ENCODE measurements at regions not wholly inside any gene's neighbourhood (a gene's known extent, or its start where the extent isn't known, plus 50 kb on each side); places are given as distances from the start of the nearest gene placed in this dataset.
"Not testable (repeated sequence)": the region's sequence is repeated elsewhere in the genome, so short reads cannot be mapped to it uniquely, and the experiment has no call there.

- no peak for DNase-seq (ENCODE audit: low read depth in 2 of 2)
These were observed 247.3 kb downstream of the S1PR1 start for GRCh38 chr1:101483982-101484688.

GRCh38 chr1:101484689-101485338, 248.0 kb downstream of the S1PR1 start:
- DNase-seq (ENCODE audit: low read depth in 2 of 2), result no peak

DNA sequence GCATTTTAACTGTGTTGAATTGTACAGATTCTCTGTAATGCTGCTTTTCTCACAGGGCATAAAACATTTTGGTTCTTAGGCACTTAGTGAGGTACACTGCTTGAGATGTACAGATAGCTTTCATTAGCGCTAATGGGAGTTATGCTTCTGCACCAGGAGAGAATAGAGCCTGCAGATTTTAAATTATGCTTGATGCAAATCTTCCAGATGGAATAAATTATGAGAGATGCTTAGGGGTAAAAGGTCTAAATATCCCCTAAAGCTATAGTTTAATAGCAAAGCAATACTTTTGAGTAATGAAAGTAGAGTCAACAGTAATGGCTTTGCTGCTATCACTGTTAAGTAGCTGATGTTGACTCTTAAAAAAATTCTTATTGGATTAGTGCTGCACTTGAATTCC, 248.9 kb downstream of the S1PR1 start:
- DNase-seq (ENCODE audit: low read depth in 2 of 2), result no peak

- DNase-seq (ENCODE audit: low read depth in 2 of 2), result not testable (repeated sequence)
These were observed 255.3 kb downstream of the S1PR1 start for GRCh38 chr1:101492144-101492543.

GRCh38 chr1:101493920-101494319, 257.1 kb downstream of the S1PR1 start:
- not testable (repeated sequence) for DNase-seq (ENCODE audit: low read depth in 2 of 2)

DNA sequence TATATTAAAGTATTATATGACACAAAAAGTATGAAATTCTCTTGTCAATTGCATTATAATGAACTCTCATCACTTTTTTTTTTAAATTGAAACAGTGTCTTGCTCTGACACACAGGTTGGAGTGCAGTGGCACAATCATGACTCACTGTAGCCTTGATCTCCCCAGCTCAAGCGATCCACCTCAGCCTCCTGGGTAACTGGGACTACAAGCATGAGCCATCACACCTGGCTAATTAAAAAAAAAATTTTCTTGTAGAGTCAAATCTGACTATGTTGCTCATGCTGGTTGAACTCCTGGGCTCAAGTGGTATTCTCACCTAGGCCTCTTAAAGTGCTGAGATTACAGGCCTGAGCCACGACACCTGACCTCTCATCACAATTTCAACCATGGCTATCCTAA, 259.3 kb downstream of the S1PR1 start:
- no peak for DNase-seq (ENCODE audit: low read depth in 2 of 2)

DNA sequence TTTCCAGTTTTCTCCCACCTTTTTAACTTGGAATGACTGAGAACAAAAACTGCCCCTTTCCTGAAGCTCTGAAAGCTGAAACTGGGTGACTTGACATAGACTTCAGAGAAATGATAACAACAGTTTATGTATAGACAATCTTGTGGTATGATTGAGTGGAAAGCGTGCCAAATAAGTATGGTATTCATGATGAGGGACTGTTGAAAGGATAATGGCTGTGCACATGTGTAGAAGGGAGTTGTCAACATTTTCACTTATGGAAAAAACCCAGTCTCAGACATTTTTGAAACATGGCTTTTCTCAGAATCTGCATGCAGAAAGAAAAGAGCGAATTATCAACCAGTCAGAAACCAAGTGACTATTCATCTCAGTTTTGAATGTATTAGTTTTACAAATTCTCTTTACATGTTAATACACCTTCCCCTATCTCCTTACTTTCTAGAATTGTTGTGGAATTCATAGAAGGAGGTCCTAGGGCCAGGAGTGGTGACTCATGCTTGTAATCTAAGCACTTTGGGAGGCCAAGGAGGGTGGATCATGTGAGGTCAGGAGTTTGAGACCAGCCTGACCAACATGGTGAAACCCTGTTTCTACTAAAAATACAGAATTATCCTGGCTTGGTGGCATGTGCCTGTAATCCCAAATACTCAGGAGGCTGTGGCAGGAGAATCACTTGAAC, 261.2 kb downstream of the S1PR1 start:
- DNase-seq (ENCODE audit: low read depth in 2 of 2), result no peak

DNA sequence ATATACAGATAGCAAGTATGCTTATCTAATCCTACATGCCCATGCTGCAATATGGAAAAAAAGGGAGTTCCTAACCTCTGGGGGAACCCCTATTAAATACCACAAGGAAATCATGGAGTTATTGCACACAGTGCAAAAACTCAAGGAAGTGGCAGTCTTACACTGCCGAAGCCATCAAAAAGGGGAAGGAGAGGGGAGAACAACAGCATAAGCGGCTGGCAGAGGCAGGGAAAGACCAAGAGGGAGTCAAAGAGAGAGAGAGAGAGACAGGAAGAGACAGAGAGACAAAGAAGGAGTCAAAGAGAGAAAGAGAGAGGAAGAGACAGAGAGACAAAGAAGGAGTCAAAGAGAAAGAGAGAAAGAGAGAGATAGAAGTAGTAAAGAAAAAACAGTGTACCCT, 267.3 kb downstream of the S1PR1 start:
- DNase-seq (ENCODE audit: low read depth in 2 of 2), result not testable (repeated sequence)

DNA sequence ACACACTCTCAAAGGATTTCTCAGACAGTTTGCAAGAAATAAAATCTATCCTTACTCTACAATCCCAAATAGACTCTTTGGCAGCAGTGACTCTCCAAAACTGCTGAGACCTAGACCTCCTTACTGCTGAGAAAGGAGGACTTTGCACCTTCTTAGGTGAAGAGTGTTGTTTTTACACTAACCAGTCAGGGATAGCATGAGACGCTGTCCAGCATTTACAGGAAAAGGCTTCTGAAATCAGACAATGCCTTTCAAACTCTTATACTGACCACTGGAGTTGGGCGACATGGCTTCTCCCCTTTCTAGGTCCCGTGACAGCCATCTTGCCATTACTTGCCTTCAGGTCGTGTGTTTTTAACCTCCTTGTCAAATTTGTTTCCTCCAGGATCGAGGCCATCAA, 268.4 kb downstream of the S1PR1 start:
- not testable (repeated sequence) for DNase-seq (ENCODE audit: low read depth in 2 of 2)

GRCh38 chr1:101506541-101507164, 269.8 kb downstream of the S1PR1 start:
- DNase-seq (ENCODE audit: low read depth in 2 of 2), result peak in 1 of 2 experiments; percentile 5

DNA sequence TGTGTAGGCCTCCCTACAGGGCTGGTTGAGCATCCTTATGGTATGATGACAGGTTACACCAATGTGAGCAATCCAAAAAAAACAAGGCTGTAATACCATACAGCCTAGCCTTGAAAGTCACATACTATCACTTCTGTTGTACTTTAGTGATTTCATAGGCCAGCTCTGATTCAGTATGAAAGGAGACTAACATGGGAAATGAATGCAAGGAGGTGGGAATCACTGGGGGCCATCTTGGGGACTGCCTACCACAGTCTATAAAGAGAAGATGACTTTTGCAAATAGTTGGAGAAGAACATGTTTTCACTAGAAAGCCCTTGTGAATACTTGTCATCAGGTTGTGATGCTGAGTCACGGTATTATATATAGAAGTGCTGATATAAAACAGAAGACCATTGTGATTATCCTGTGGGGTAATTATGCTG, 270.7 kb downstream of the S1PR1 start:
- no peak for DNase-seq (ENCODE audit: low read depth in 2 of 2)

DNA sequence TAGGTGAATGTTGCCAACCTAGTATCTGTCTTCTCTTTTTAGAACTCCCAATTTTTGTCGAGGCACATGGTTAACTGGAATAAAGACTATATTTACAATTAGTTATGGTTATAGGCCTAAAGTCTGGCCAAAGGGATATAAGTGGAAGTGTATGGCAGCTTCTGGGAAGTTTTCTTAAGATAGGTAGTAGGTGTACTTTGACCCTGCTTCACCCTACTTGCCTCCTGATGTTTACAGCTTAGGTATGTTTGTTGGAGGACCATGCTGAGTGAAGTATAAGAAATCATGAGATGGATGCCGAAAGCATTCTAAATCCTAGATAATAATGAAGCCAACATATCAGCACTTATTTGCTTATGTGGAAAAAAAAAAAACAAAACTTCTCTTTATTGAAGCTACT, 272.1 kb downstream of the S1PR1 start:
- DNase-seq (ENCODE audit: low read depth in 2 of 2), result no peak

DNA sequence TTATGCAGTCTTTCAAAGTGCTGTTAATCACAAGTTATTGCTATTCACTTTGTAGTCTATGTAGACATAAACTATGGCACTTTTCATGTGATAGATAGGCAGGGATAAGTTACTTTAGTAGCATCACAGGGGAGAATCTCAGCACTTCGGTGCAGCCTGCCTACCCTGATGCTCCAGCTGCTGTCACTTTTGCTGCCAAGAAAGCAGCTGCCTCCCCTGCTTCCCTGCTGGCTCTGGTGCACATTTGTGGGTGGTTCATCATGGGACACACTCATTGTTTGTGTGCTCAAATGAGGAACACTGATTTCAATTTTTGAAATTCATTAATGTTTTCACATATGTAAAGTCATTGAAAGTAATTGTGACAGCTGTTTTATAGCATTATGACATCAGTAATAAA, 272.6 kb downstream of the S1PR1 start:
- DNase-seq (ENCODE audit: low read depth in 2 of 2), result no peak

- DNase-seq (ENCODE audit: low read depth in 2 of 2), result no peak
These were observed 274.5 kb downstream of the S1PR1 start for GRCh38 chr1:101511202-101511891.

- no peak for DNase-seq (ENCODE audit: low read depth in 2 of 2)
These were observed 283.5 kb downstream of the S1PR1 start for GRCh38 chr1:101520302-101520701.

GRCh38 chr1:101522486-101522885, 285.7 kb downstream of the S1PR1 start:
- no peak for DNase-seq (ENCODE audit: low read depth in 2 of 2)

DNA sequence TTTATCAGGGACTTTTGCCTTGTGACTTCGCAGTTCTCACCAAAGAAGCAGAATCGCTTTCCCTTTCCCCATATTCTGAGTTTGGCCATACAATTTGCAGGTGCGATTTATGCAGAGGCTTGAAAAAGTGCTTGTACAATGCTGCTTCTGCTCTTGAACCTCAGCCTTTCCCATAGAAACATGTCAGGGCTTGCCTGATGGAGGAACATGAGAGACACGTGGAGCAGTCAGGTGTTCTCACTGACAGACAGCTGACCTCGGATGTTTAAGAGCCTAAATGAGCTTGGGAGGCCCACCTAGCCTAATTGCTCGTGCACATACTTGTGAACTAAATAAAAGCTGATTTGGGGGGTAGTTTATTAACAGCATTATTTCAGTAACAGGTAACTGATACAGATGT, 290.0 kb downstream of the S1PR1 start:
- DNase-seq (ENCODE audit: low read depth in 2 of 2), result no peak

GRCh38 chr1:101532377-101532776, 295.6 kb downstream of the S1PR1 start:
- no peak for DNase-seq (ENCODE audit: low read depth in 2 of 2)

DNA sequence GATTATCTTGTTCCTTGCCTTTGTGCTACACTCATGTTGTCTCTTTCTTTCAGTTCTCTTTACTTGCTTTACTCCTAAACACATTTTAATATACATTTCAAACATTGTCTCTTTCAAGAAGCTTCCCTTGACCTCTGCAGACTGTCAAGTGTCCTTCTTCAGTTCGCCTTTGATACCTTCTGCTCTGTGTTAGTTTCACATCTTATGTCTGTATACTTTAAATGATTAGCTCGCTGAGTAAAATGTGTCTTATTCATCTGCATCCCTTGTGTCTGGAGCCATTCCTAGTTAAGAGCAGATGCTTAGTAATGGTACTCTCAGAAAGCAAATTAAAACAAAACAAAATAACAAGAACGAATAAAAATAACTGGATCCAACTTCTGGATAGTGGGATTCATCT, 303.3 kb downstream of the S1PR1 start:
- no peak for DNase-seq (ENCODE audit: low read depth in 2 of 2)

DNA sequence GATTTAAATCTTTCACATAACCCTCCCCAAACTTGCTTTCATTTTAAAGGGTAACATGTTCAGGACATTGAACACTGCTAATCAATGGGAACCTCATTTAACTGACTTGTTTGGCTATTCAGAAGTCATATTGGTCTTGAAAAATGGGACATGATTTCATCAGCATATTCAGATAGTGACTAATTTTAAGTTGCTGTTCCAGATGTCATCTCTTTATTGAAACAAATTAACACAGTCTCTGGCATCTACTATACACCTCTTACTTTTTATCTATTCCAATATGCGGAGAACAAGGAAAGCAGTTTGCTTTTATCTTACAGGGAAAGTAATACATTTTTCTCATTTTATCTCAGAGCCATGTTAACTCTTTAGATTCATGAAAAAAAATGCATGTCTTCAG, 310.1 kb downstream of the S1PR1 start:
- DNase-seq (ENCODE audit: low read depth in 2 of 2), result no peak

- DNase-seq (ENCODE audit: low read depth in 2 of 2), result no peak
These were observed 310.5 kb downstream of the S1PR1 start for GRCh38 chr1:101547357-101547756.

DNA sequence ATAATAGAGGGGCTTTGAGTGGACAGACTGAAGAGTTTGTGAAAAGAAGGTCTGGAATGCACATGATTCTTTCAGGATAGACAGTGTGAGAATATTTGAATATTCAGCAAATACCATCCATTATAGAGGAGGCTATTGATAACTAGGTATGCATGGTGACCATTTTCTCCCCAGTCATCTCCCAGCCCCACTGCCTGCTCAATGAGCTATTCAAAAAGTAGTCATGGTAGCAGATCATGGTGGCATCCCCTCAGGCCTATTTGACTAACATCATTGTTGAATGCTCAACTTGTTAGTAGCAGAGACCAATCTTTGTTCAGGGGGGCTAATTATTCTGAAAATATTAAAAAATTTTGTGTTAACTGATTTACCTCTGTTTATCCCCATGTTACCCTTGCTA, 311.6 kb downstream of the S1PR1 start:
- no peak for DNase-seq (ENCODE audit: low read depth in 2 of 2)

All from fibroblast of skin of left biceps (primary cell).